ENCODE measurements at regions not wholly inside any gene's neighbourhood (a gene's known extent, or its start where the extent isn't known, plus 50 kb on each side); places are given as distances from the start of the nearest gene placed in this dataset.

GRCh38 chr4:34289962-34290361, 1954.4 kb downstream of the ARAP2 start:
- no peak overlapping the region for H3K4me2 ChIP-seq (ENCODE audit: extremely low read depth, insufficient read depth, low read length)
- H3K27ac ChIP-seq (ENCODE audit: insufficient read depth, low read length), result no peak overlapping the region
- no peaks in the 10 kb centered on the region for H4K20me1 ChIP-seq (ENCODE audit: control insufficient read depth, extremely low read depth, insufficient read depth, low read length)
- H3K4me3 ChIP-seq (replicated peaks in 1 of 4; ENCODE audit: control extremely low read depth in 1 of 4, insufficient read depth in 1 of 4, low read depth in 3 of 4, low read length in 4 of 4), result no peak overlapping the region
- no peak overlapping the region for H2AFZ ChIP-seq (ENCODE audit: low read length)
- H3K36me3 ChIP-seq (ENCODE audit: control insufficient read depth, insufficient read depth, low read length), result no peaks in the 10 kb centered on the region
- no peak overlapping the region for H3K9ac ChIP-seq (ENCODE audit: insufficient read depth, low read length)
- H3K4me1 ChIP-seq (ENCODE audit: control insufficient read depth, extremely low read depth, insufficient read depth, low read length), result no peaks in the 10 kb centered on the region
- H3K9me3 ChIP-seq (ENCODE audit: control insufficient read depth, insufficient read depth, low read depth, low read length), result no peaks in the 10 kb centered on the region
- H3K79me2 ChIP-seq (ENCODE audit: control insufficient read depth, insufficient read depth, low read length), result no peaks in the 10 kb centered on the region
- TF ChIP-seq EZH2 (IDR thresholded peaks at IDR 0.05; ENCODE audit: low read length, missing control alignments), result no peak
- no peak for TF ChIP-seq CTCF (conservative IDR thresholded peaks at IDR 0.05 in 1 of 2, IDR thresholded peaks at IDR 0.05 in 1 of 2; ENCODE audit: low read depth in 1 of 2, low read length in 2 of 2)
- DNase-seq (ENCODE audit: low read depth in 2 of 2), result no peak
- H3K27me3 ChIP-seq (ENCODE audit: control insufficient read depth, insufficient read depth, low read length), result no peaks in the 10 kb centered on the region

GRCh38 chr4:34293459-34293858, 1950.9 kb downstream of the ARAP2 start:
- DNase-seq (ENCODE audit: low read depth in 2 of 2), result no peak
- Histone ChIP-seq H2AFZ (ENCODE audit: low read length) (no peak overlapping the region), H3K4me3 (replicated peaks in 1 of 4; ENCODE audit: control extremely low read depth in 1 of 4, insufficient read depth in 1 of 4, low read depth in 3 of 4, low read length in 4 of 4) (no peak overlapping the region), H3K4me1 (ENCODE audit: control insufficient read depth, extremely low read depth, insufficient read depth, low read length) (no peaks in the 10 kb centered on the region), H4K20me1 (ENCODE audit: control insufficient read depth, extremely low read depth, insufficient read depth, low read length) (no peaks in the 10 kb centered on the region), H3K27ac (ENCODE audit: insufficient read depth, low read length) (no peak overlapping the region), H3K79me2 (ENCODE audit: control insufficient read depth, insufficient read depth, low read length) (no peaks in the 10 kb centered on the region), H3K36me3 (ENCODE audit: control insufficient read depth, insufficient read depth, low read length) (no peaks in the 10 kb centered on the region), H3K27me3 (ENCODE audit: control insufficient read depth, insufficient read depth, low read length) (no peaks in the 10 kb centered on the region), H3K4me2 (ENCODE audit: extremely low read depth, insufficient read depth, low read length) (no peak overlapping the region), H3K9me3 (ENCODE audit: control insufficient read depth, insufficient read depth, low read depth, low read length) (no peaks in the 10 kb centered on the region), H3K9ac (ENCODE audit: insufficient read depth, low read length) (no peak overlapping the region)
- TF ChIP-seq CTCF (conservative IDR thresholded peaks at IDR 0.05 in 1 of 2, IDR thresholded peaks at IDR 0.05 in 1 of 2; ENCODE audit: low read depth in 1 of 2, low read length in 2 of 2), result no peak

- no peaks in the 10 kb centered on the region for H3K27me3 ChIP-seq (ENCODE audit: control insufficient read depth, insufficient read depth, low read length)
- no peak overlapping the region for H3K4me3 ChIP-seq (replicated peaks in 1 of 4; ENCODE audit: control extremely low read depth in 1 of 4, insufficient read depth in 1 of 4, low read depth in 3 of 4, low read length in 4 of 4)
- H3K4me1 ChIP-seq (ENCODE audit: control insufficient read depth, extremely low read depth, insufficient read depth, low read length), result no peaks in the 10 kb centered on the region
- no peak overlapping the region for H3K4me2 ChIP-seq (ENCODE audit: extremely low read depth, insufficient read depth, low read length)
- H3K9me3 ChIP-seq (ENCODE audit: control insufficient read depth, insufficient read depth, low read depth, low read length), result no peaks in the 10 kb centered on the region
- H3K79me2 ChIP-seq (ENCODE audit: control insufficient read depth, insufficient read depth, low read length), result no peaks in the 10 kb centered on the region
- no peak overlapping the region for H3K27ac ChIP-seq (ENCODE audit: insufficient read depth, low read length)
- no peak overlapping the region for H3K9ac ChIP-seq (ENCODE audit: insufficient read depth, low read length)
- H3K36me3 ChIP-seq (ENCODE audit: control insufficient read depth, insufficient read depth, low read length), result no peaks in the 10 kb centered on the region
- no peak overlapping the region for H2AFZ ChIP-seq (ENCODE audit: low read length)
- H4K20me1 ChIP-seq (ENCODE audit: control insufficient read depth, extremely low read depth, insufficient read depth, low read length), result no peaks in the 10 kb centered on the region
- peak in 1 of 2 donors; percentile 37 for DNase-seq (ENCODE audit: low read depth in 2 of 2)
- TF ChIP-seq EZH2 (IDR thresholded peaks at IDR 0.05; ENCODE audit: low read length, missing control alignments), result no peak
- no peak for TF ChIP-seq CTCF (conservative IDR thresholded peaks at IDR 0.05 in 1 of 2, IDR thresholded peaks at IDR 0.05 in 1 of 2; ENCODE audit: low read depth in 1 of 2, low read length in 2 of 2)
Measured at GRCh38 chr4:34309383-34309906, 1934.9 kb downstream of the ARAP2 start.

Data from fibroblast of lung (primary cell).